ENCODE measurements at regions not wholly inside any gene's neighbourhood (a gene's known extent, or its start where the extent isn't known, plus 50 kb on each side); places are given as distances from the start of the nearest gene placed in this dataset.

DNA sequence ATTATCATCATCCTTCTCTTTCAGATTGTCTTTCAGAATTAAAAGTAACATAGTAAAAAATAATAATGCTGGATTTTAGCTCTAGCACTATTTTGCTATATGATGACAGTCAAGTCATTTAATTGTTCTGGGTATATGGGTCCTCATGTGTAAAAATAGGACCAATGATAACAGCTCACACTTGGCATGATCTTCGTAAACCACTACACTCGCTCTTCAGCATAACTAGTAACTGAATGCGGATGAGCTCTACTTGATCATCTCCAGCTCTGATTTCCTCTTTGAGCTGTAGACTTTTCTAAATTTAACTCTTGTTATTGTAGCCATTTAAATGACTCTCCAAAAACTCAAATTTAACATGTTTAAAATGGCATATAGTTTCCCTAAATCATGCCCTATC, 831.8 kb upstream of the HS3ST1 start:
- TF ChIP-seq POLR2A (IDR thresholded peaks at IDR 0.05), result no peak
- TF ChIP-seq, protein P1, sequence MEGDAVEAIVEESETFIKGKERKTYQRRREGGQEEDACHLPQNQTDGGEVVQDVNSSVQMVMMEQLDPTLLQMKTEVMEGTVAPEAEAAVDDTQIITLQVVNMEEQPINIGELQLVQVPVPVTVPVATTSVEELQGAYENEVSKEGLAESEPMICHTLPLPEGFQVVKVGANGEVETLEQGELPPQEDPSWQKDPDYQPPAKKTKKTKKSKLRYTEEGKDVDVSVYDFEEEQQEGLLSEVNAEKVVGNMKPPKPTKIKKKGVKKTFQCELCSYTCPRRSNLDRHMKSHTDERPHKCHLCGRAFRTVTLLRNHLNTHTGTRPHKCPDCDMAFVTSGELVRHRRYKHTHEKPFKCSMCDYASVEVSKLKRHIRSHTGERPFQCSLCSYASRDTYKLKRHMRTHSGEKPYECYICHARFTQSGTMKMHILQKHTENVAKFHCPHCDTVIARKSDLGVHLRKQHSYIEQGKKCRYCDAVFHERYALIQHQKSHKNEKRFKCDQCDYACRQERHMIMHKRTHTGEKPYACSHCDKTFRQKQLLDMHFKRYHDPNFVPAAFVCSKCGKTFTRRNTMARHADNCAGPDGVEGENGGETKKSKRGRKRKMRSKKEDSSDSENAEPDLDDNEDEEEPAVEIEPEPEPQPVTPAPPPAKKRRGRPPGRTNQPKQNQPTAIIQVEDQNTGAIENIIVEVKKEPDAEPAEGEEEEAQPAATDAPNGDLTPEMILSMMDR (IDR thresholded peaks at IDR 0.05), result no peak
- no peaks in the 10 kb centered on the region for H3K36me3 ChIP-seq
- H3K4me1 ChIP-seq, result peaks cover 0 to 12% (median 0%) of the 10 kb centered on the region in 12 donors
- 40 to 51% (median 43%) methylated on average over 3 of the region's 3 CpGs for WGBS, 4 donors
- no peaks in the 10 kb centered on the region for H3K27me3 ChIP-seq
- peaks cover 0 to 10% (median 0%) of the 10 kb centered on the region in 12 donors for H3K9me3 ChIP-seq
- DNase-seq (no peak), ATAC-seq (peak; percentile 69 to 85 (median 76))
- H3K27ac ChIP-seq, result peak overlapping the region in 4 of 12 donors; percentile 32 to 52 (median 40)
- intact Hi-C loops (cut with DNase I), result no loop called here
- H3K4me3 ChIP-seq, result no peak overlapping the region

DNA sequence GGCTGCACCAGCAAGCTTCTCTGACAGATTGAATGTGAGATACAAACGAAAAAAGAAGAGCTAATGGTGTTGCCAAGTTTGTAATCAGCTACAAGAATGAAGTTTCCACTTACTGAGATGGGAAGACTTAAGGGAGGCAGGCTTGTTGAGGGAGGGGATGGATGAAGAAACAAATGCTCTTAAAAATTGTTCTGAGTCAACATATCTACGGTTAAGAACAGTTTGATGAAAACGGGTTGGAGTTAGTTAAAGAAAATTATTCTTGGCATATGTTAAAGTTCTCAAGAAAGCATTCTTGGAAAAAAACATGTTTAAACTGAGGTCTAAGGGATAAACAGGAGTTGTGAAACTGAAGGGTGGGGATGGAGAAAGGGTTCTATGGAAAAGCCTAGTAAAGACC, 816.3 kb upstream of the HS3ST1 start:
- intact Hi-C loops (cut with DNase I), result loop anchor here in 2 of 10 donors (10.0 kb wide), 1 partner anchor 240 kb away; no protein-coding TSS in a partner anchor
- Histone ChIP-seq H3K36me3 (no peaks in the 10 kb centered on the region), H3K9me3 (peaks cover 0 to 5% (median 0%) of the 10 kb centered on the region in 12 donors), H3K4me1 (peaks cover 0 to 14% (median 0%) of the 10 kb centered on the region in 12 donors), H3K4me3 (no peak overlapping the region), H3K27ac (no peak overlapping the region), H3K27me3 (no peaks in the 10 kb centered on the region)
- no peak for ATAC-seq
- DNase-seq, result no peak
- WGBS, 4 donors, result 18 to 53% (median 35%) methylated on average over 3 of the region's 3 CpGs
- TF ChIP-seq POLR2A (IDR thresholded peaks at IDR 0.05), result no peak
- TF ChIP-seq, protein P1 (IDR thresholded peaks at IDR 0.05), result no peak

- DNase-seq, result no peak
- H3K4me3 ChIP-seq, result no peak overlapping the region
- WGBS, 4 donors, result 65 to 77% (median 69%) methylated on average over 2 of the region's 2 CpGs
Measured at GRCh38 chr4:12242354-12242753, 813.7 kb upstream of the HS3ST1 start.

GRCh38 chr4:12239897-12240636, 811.4 kb upstream of the HS3ST1 start:
- H3K27ac ChIP-seq, result peak overlapping the region in 7 of 12 donors; percentile 8 to 66 (median 41)
- ATAC-seq, result peak; percentile 59 to 98 (median 90)

More at GRCh38 chr4:12242354-12242753, 813.7 kb upstream of the HS3ST1 start:
- no peaks in the 10 kb centered on the region for H3K27me3 ChIP-seq
- TF ChIP-seq, protein P1 (IDR thresholded peaks at IDR 0.05), result no peak
- TF ChIP-seq POLR2A (IDR thresholded peaks at IDR 0.05), result no peak
- peaks cover 0 to 16% (median 0%) of the 10 kb centered on the region in 12 donors for H3K4me1 ChIP-seq
- peaks cover 0 to 5% (median 0%) of the 10 kb centered on the region in 12 donors for H3K9me3 ChIP-seq
- no peak for ATAC-seq
- intact Hi-C loops (cut with DNase I), result loop anchor here in 2 of 10 donors (10.0 kb wide), 1 partner anchor 242 kb away; no protein-coding TSS in a partner anchor
- no peaks in the 10 kb centered on the region for H3K36me3 ChIP-seq
- H3K27ac ChIP-seq, result no peak overlapping the region

More at GRCh38 chr4:12239897-12240636, 811.4 kb upstream of the HS3ST1 start:
- intact Hi-C loops (cut with DNase I), result loop anchor here in 5 of 10 donors (2.0 to 10.0 kb wide), 3 partner anchors 155 to 249 kb away; no protein-coding TSS in a partner anchor
- 27 to 75% (median 34%) methylated on average over 3 of the region's 3 CpGs for WGBS, 4 donors
- Histone ChIP-seq H3K27me3 (no peaks in the 10 kb centered on the region), H3K36me3 (no peaks in the 10 kb centered on the region), H3K4me1 (peaks cover 0 to 16% (median 0%) of the 10 kb centered on the region in 12 donors), H3K9me3 (no peaks in the 10 kb centered on the region), H3K4me3 (no peak overlapping the region)
- no peak for DNase-seq
- no peak for TF ChIP-seq POLR2A (IDR thresholded peaks at IDR 0.05)
- TF ChIP-seq, protein P1 (IDR thresholded peaks at IDR 0.05), result no peak

All from heart left ventricle (tissue), 16 donors.